HCT116 (cell line): ENCODE measurements at regions not wholly inside any gene's neighbourhood (a gene's known extent, or its start where the extent isn't known, plus 50 kb on each side); places are given as distances from the start of the nearest gene placed in this dataset.

Experiments used
- ATAC-seq: fragments of 200-7000 bp; cut with Tn5 transposase; 2 replicates; pipeline ENCODE4 v1.9.1; 2020; ENCODE audit warnings: mild to moderate bottlenecking, moderate library complexity
- BruUV-seq: library from RNA; stranded (reverse); fragments of 400-500 nt; replicated peaks from 2 replicates; lab custom pipeline; 2021; lab: Mats Ljungman, UMichigan
- CTCF ChIA-PET: fragments of 300-600 bp; sonication (Branson Sonifier 250); formaldehyde crosslinking; loops from one replicate; lab custom pipeline; 2021; ENCODE audit warnings: antibody characterized with exemption; lab: Charles Lee
- POLR2A ChIA-PET: fragments of 300-600, 350-600 bp; sonication (Branson Sonifier 250); formaldehyde crosslinking; loops from one replicate; lab custom pipeline; 2021; ENCODE audit warnings: antibody characterized with exemption; lab: Charles Lee
- RAD21 ChIA-PET, 2 experiments: fragments of 300-600 bp; sonication (Branson Sonifier 250); formaldehyde crosslinking; loops; one replicate each; lab custom pipeline; 2023; ENCODE audit warnings: low total read pairs in 2 of 2; ENCODE audit not compliant: uncharacterized antibody in 2 of 2, unreplicated experiment in 2 of 2, low non-redundant PET in 1 of 2; lab: Charles Lee
- DNase-seq: peaks from one replicate; pipeline ENCODE4 v3.0.0-alpha.2; 2010; ENCODE audit warnings: low read depth, low spot score
- H2AFZ ChIP-seq: fragments of 200-600 bp; shearing (Covaris generic), sonication (generic); 2 replicates; pipeline ENCODE4 v1.6.1; 2017; ENCODE audit warnings: low read depth, mixed run types, mixed read lengths, antibody characterized with exemption, low read length; ENCODE audit not compliant: poor library complexity, severe bottlenecking
- H3K27ac ChIP-seq: 2 replicates; pipeline ENCODE4 v1.5.1; 2012; ENCODE audit warnings: low read depth, low read length
- H3K27me3 ChIP-seq: fragments of 200-600 bp; sonication (generic); 2 replicates; pipeline ENCODE4 v1.6.1; 2016; ENCODE audit warnings: mixed run types, low read length, mixed read lengths; ENCODE audit not compliant: insufficient read depth
- H3K36me3 ChIP-seq, 2 experiments: fragments of 200-500 bp in 1 of 2; fragments of 200-600 bp in 1 of 2; sonication (Bioruptor generic) in 1 of 2; sonication (generic) in 1 of 2; 2 replicates each; pipeline versions ENCODE4 v1.5.1 to v1.6.1; 2014 to 2016; ENCODE audit warnings: low read length in 2 of 2, inconsistent platforms in 1 of 2, mixed read lengths in 1 of 2, mixed run types in 1 of 2; ENCODE audit not compliant: insufficient read depth in 2 of 2, control insufficient read depth in 1 of 2
- H3K4me1 ChIP-seq, 2 experiments: fragments of 200-600 bp in 1 of 2; sonication (generic) in 1 of 2; 2 replicates each; pipeline versions ENCODE4 v1.5.1 to v1.6.1; 2012 to 2017; ENCODE audit warnings: low read length in 2 of 2, inconsistent platforms in 1 of 2, mild to moderate bottlenecking in 1 of 2, mixed read lengths in 1 of 2, mixed run types in 1 of 2, moderate library complexity in 1 of 2; ENCODE audit not compliant: insufficient read depth in 2 of 2, control insufficient read depth in 1 of 2
- H3K4me2 ChIP-seq: fragments of 200-600 bp; sonication (generic); 2 replicates; pipeline ENCODE4 v1.6.1; 2017; ENCODE audit warnings: mixed run types, low read length, mixed read lengths
- H3K4me3 ChIP-seq, 2 experiments: fragments of 200-600 bp in 1 of 2; sonication (generic) in 1 of 2; replicated peaks in 1 of 2; 2 replicates each; pipeline ENCODE4 v1.5.1; 2011 to 2016; ENCODE audit warnings: low read length in 2 of 2, control low read depth in 1 of 2, low read depth in 1 of 2, mild to moderate bottlenecking in 1 of 2, mixed read lengths in 1 of 2, mixed run types in 1 of 2
- H3K79me2 ChIP-seq: fragments of 200-600 bp; sonication (generic); 2 replicates; pipeline ENCODE4 v1.6.1; 2017; ENCODE audit warnings: mild to moderate bottlenecking, mixed run types, low read length, moderate library complexity, mixed read lengths; ENCODE audit not compliant: insufficient read depth
- H3K9ac ChIP-seq: fragments of 200-600 bp; sonication (generic); 2 replicates; pipeline ENCODE4 v1.6.1; 2016; ENCODE audit warnings: low read length, mixed read lengths
- H3K9me2 ChIP-seq: fragments of 200-600 bp; sonication (generic), shearing (Covaris generic); 2 replicates; pipeline ENCODE4 v1.6.1; 2017; ENCODE audit warnings: mixed run types, mild to moderate bottlenecking, moderate library complexity; ENCODE audit not compliant: insufficient read depth
- H3K9me3 ChIP-seq, 2 experiments: fragments of 200-500 bp in 1 of 2; fragments of 200-600 bp in 1 of 2; sonication (Bioruptor generic) in 1 of 2; sonication (generic) in 1 of 2; 2 replicates each; pipeline ENCODE4 v1.6.1; 2014 to 2017; ENCODE audit warnings: low read length in 2 of 2, mixed read lengths in 2 of 2, inconsistent platforms in 1 of 2, low read depth in 1 of 2, mild to moderate bottlenecking in 1 of 2, mixed run types in 1 of 2, moderate library complexity in 1 of 2; ENCODE audit not compliant: control insufficient read depth in 1 of 2, insufficient read depth in 1 of 2
- H4K20me1 ChIP-seq: fragments of 200-600 bp; sonication (generic), shearing (Covaris generic); 2 replicates; pipeline ENCODE4 v1.6.1; 2017; ENCODE audit warnings: mixed run types, mild to moderate bottlenecking, moderate library complexity; ENCODE audit not compliant: insufficient read depth
- CBX3 ChIP-seq: IDR thresholded peaks from 2 replicates; pipeline ENCODE4 v1.6.1; 2012; ENCODE audit warnings: low read depth
- EGR1 ChIP-seq: IDR thresholded peaks from 2 replicates; pipeline ENCODE4 v1.6.1; 2012; ENCODE audit warnings: low read depth
- ELF1 ChIP-seq: IDR thresholded peaks from 2 replicates; pipeline ENCODE4 v1.6.1; 2012; ENCODE audit warnings: low read depth, borderline replicate concordance
- POLR2A ChIP-seq: IDR thresholded peaks from 2 replicates; pipeline ENCODE4 v1.7.0; 2011; ENCODE audit warnings: borderline replicate concordance; ENCODE audit not compliant: insufficient read depth, insufficient read length; ENCODE audit errors: extremely low read depth
- SIN3A ChIP-seq: IDR thresholded peaks from 2 replicates; pipeline ENCODE4 v1.6.1; 2012; ENCODE audit warnings: low read depth
- SRF ChIP-seq: IDR thresholded peaks from 2 replicates; pipeline ENCODE4 v1.6.1; 2012; ENCODE audit warnings: low read depth
- ZFX ChIP-seq: fragments of 450-650 bp; IDR thresholded peaks from 2 replicates; pipeline ENCODE4 v1.6.1; 2017
- ZNF274 ChIP-seq: fragments of 200-500 bp; sonication (Bioruptor generic); IDR thresholded peaks from 2 replicates; pipeline ENCODE4 v1.6.1; 2014; ENCODE audit warnings: mild to moderate bottlenecking, low read depth, low read length, inconsistent platforms
- intact Hi-C: fragments of 100-400 bp; cut with micrococcal nuclease; formaldehyde crosslinking; loops from 2 replicates; pipeline ENCODE4 v1.10.0; 2022
- TF ChIP-seq, protein P1 (sequence below): IDR thresholded peaks from 2 replicates; pipeline ENCODE4 v1.6.1; 2012
- TF ChIP-seq, protein P2 (sequence below): IDR thresholded peaks from 2 replicates; pipeline ENCODE4 v1.6.1; 2011; ENCODE audit warnings: mild to moderate bottlenecking, low read length, moderate library complexity; ENCODE audit not compliant: insufficient replicate concordance; ENCODE audit errors: extremely low read depth
- TF ChIP-seq, protein P3 (sequence below): IDR thresholded peaks from 2 replicates; pipeline ENCODE4 v1.6.1; 2012; ENCODE audit warnings: low read depth

GRCh38 chr11:13551834-13552233 lies 56.0 kb upstream of the PTH start:
- no peak overlapping the region for H3K4me3 ChIP-seq
- RAD21 ChIA-PET, result no interaction called here
- no peak for DNase-seq
- no peak for ATAC-seq
- H3K9ac ChIP-seq, result no peak overlapping the region
- no peaks in the 10 kb centered on the region for H3K9me2 ChIP-seq
- H3K27ac ChIP-seq, result no peak overlapping the region
- no peak overlapping the region for H2AFZ ChIP-seq
- H3K4me2 ChIP-seq, result no peak overlapping the region
- H3K79me2 ChIP-seq, result no peaks in the 10 kb centered on the region
- H3K36me3 ChIP-seq, result no peaks in the 10 kb centered on the region
- intact Hi-C loops, result no loop called here
- no peaks in the 10 kb centered on the region for H3K9me3 ChIP-seq
- no peak for TF ChIP-seq ELF1
- TF ChIP-seq SIN3A, result no peak
- TF ChIP-seq, protein P1, sequence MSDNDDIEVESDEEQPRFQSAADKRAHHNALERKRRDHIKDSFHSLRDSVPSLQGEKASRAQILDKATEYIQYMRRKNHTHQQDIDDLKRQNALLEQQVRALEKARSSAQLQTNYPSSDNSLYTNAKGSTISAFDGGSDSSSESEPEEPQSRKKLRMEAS, result no peak
- no peak for TF ChIP-seq EGR1
- TF ChIP-seq, protein P2, sequence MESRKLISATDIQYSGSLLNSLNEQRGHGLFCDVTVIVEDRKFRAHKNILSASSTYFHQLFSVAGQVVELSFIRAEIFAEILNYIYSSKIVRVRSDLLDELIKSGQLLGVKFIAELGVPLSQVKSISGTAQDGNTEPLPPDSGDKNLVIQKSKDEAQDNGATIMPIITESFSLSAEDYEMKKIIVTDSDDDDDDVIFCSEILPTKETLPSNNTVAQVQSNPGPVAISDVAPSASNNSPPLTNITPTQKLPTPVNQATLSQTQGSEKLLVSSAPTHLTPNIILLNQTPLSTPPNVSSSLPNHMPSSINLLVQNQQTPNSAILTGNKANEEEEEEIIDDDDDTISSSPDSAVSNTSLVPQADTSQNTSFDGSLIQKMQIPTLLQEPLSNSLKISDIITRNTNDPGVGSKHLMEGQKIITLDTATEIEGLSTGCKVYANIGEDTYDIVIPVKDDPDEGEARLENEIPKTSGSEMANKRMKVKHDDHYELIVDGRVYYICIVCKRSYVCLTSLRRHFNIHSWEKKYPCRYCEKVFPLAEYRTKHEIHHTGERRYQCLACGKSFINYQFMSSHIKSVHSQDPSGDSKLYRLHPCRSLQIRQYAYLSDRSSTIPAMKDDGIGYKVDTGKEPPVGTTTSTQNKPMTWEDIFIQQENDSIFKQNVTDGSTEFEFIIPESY, result no peak
- TF ChIP-seq SRF, result no peak
- no peak for TF ChIP-seq ZNF274
- no peak for TF ChIP-seq POLR2A
- TF ChIP-seq CBX3, result no peak
- TF ChIP-seq ZFX, result no peak
- POLR2A ChIA-PET, result no interaction called here
- no peaks in the 10 kb centered on the region for H3K27me3 ChIP-seq
- H4K20me1 ChIP-seq, result no peaks in the 10 kb centered on the region
- CTCF ChIA-PET, result no interaction called here
- BruUV-seq, result no TSS peak
- H3K4me1 ChIP-seq, result no peaks in the 10 kb centered on the region

DNA sequence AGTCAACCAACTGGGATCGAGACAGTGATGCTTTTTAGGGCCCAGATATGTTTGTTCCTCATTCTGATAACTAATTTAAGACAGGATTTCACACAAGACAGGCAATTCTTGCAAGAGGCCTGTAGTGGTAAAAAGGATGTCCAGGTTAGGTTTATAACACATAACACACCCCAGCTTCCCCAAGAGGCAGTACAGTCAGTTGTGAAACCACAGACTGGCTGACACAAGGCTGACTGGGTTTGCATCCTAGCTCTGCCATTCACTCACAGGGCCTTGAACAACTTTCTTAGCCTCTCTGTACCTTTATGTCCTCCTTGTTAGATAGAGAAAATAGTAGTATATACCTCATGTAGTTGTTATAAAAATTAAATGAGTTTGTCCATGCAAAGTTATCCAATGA lies 55.0 kb upstream of the PTH start:
- H3K36me3 ChIP-seq, result no peaks in the 10 kb centered on the region
- peaks cover 0 to under 1% of the 10 kb centered on the region in 2 experiments; a peak in 1 of 4 replicates for H3K9me3 ChIP-seq

More for the DNA sequence above, 55.0 kb upstream of the PTH start:
- ChIA-PET POLR2A (no interaction called here), CTCF (no interaction called here), RAD21 (no interaction called here)
- H3K9ac ChIP-seq, result no peak overlapping the region
- no peak overlapping the region for H3K27ac ChIP-seq
- H3K79me2 ChIP-seq, result no peaks in the 10 kb centered on the region
- ATAC-seq (no peak), DNase-seq (no peak)
- BruUV-seq, result no TSS peak
- H2AFZ ChIP-seq, result no peak overlapping the region
- intact Hi-C loops, result no loop called here
- no peaks in the 10 kb centered on the region for H3K4me1 ChIP-seq
- H3K4me3 ChIP-seq, result no peak overlapping the region
- H3K9me2 ChIP-seq, result no peaks in the 10 kb centered on the region
- H3K4me2 ChIP-seq, result no peak overlapping the region
- H4K20me1 ChIP-seq, result no peaks in the 10 kb centered on the region
- TF ChIP-seq, protein P3, sequence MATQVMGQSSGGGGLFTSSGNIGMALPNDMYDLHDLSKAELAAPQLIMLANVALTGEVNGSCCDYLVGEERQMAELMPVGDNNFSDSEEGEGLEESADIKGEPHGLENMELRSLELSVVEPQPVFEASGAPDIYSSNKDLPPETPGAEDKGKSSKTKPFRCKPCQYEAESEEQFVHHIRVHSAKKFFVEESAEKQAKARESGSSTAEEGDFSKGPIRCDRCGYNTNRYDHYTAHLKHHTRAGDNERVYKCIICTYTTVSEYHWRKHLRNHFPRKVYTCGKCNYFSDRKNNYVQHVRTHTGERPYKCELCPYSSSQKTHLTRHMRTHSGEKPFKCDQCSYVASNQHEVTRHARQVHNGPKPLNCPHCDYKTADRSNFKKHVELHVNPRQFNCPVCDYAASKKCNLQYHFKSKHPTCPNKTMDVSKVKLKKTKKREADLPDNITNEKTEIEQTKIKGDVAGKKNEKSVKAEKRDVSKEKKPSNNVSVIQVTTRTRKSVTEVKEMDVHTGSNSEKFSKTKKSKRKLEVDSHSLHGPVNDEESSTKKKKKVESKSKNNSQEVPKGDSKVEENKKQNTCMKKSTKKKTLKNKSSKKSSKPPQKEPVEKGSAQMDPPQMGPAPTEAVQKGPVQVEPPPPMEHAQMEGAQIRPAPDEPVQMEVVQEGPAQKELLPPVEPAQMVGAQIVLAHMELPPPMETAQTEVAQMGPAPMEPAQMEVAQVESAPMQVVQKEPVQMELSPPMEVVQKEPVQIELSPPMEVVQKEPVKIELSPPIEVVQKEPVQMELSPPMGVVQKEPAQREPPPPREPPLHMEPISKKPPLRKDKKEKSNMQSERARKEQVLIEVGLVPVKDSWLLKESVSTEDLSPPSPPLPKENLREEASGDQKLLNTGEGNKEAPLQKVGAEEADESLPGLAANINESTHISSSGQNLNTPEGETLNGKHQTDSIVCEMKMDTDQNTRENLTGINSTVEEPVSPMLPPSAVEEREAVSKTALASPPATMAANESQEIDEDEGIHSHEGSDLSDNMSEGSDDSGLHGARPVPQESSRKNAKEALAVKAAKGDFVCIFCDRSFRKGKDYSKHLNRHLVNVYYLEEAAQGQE, result no peak
- TF ChIP-seq CBX3, result no peak
- H3K27me3 ChIP-seq, result no peaks in the 10 kb centered on the region
